ENCODE measurements at regions not wholly inside any gene's neighbourhood (a gene's known extent, or its start where the extent isn't known, plus 50 kb on each side); places are given as distances from the start of the nearest gene placed in this dataset.
A peak's percentile ranks its signal among the peaks of the same experiment; 100 is the strongest.

DNA sequence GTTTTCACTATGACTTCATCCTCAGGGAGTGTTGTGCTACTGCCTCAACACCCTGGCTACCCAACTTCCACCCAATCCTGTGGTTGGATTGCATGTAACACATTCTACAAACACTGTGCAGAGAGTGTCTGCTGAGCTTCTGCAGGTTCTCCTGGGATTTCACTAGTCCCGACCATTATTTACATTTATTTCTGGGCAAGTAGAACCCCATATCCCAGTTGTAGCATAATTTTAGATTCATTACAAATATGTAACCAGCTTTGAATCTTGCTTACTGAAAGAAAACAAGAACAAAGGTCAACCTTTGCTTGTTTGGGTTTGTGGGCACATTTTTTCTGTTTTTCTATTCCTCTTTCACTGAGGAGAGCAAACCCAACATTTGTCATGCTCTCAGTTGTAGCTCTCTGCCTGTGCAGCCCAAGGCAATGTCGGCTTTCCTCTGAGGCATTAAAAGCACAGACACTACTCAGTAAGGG lies 2036.1 kb upstream of the LRRTM1 start:
- ChIA-PET POLR2A (no interaction called here), CTCF (no interaction called here)
- TF ChIP-seq SMC3 (IDR thresholded peaks at IDR 0.05), result no peak
- no peak overlapping the region for H3K27ac ChIP-seq
- no peak overlapping the region for H3K4me3 ChIP-seq
- no peak for FAIRE-seq
- 0 out of 3 replicates have a peak, but pooled peaks cover 3% of the 10 kb centered on the region for H3K9me3 ChIP-seq
- ATAC-seq, result no peak
- no peaks in the 10 kb centered on the region for H3K4me1 ChIP-seq
- no peak overlapping the region for H3K4me2 ChIP-seq
- DNase-seq (ENCODE audit: low read depth in 1 of 2, low spot score in 1 of 2), result no peak
- WGBS (ENCODE audit: missing lambda C conversion rate), result 3% methylated on average over 2 of the region's 2 CpGs

DNA sequence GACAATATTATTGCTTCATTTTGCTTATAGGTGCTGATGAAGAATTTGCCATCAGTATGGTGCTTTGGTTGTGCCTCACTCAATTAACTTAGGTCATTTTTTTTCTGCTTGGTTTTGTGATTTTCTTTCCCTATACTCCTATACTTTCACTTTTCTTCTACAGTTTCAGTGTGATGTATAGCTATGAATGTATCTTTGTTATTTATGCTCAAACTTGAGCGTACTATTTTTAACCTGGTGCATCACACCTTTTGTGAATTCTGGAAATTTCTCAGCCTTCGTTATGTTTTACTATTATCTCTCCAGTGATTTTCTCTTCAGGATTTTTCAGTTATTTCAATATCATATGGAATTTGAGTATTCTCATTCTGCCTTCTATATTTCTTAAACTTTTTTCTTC lies 2035.3 kb upstream of the LRRTM1 start:
- Histone ChIP-seq H3K27ac (no peak overlapping the region), H3K4me2 (no peak overlapping the region), H3K4me1 (no peaks in the 10 kb centered on the region), H3K4me3 (no peak overlapping the region), H3K9me3 (0 out of 3 replicates have a peak, but pooled peaks cover 3% of the 10 kb centered on the region)
- ATAC-seq (no peak), FAIRE-seq (peak; percentile 13), DNase-seq (ENCODE audit: low read depth in 1 of 2, low spot score in 1 of 2) (no peak)
- ChIA-PET CTCF (no interaction called here), POLR2A (no interaction called here)
- TF ChIP-seq GATA3 (IDR thresholded peaks at IDR 0.05; ENCODE audit: borderline replicate concordance) (no peak), JUNB (IDR thresholded peaks at IDR 0.05) (no peak), ESRRA (IDR thresholded peaks at IDR 0.05; ENCODE audit: borderline replicate concordance, low read length) (no peak), MYC (IDR thresholded peaks at IDR 0.05; ENCODE audit: borderline replicate concordance, low read length) (no peak)
- 23% methylated on average over 2 of the region's 2 CpGs for WGBS (ENCODE audit: missing lambda C conversion rate)

DNA sequence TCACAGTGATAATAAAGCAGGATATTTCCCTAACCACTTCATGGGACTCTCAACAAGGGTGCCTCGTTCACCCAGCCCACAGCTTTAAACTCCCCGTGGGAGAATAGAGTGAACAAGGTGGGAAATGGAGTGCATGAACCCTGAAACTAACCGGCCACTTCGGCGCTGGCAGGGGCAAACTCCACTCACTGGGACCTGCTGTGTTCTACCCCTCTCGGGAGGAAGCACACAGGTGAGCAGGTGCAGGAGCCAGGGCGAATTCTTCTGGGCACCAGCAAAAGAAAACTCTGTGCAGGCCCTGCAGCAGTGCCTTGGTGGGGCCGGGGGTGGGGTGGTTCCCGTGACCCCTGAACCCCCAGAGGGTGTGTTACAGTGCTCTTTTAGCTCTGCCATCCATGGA lies 2029.1 kb upstream of the LRRTM1 start:
- H3K4me2 ChIP-seq, result no peak overlapping the region
- DNase-seq (ENCODE audit: low read depth in 1 of 2, low spot score in 1 of 2), result no peak
- H3K9me3 ChIP-seq, result 0 out of 3 replicates have a peak, but pooled peaks cover 4% of the 10 kb centered on the region
- no peak overlapping the region for H3K4me3 ChIP-seq
- TF ChIP-seq TFCP2L1 (CRISPR knock-in tag; IDR thresholded peaks at IDR 0.05), result no peak
- no peak for TF ChIP-seq HOXA7 (CRISPR knock-in tag; IDR thresholded peaks at IDR 0.05)
- no peak for TF ChIP-seq MYC (IDR thresholded peaks at IDR 0.05; ENCODE audit: borderline replicate concordance, low read length)
- no peak for TF ChIP-seq HOXB5 (CRISPR knock-in tag; IDR thresholded peaks at IDR 0.05)
- TF ChIP-seq, protein P1, sequence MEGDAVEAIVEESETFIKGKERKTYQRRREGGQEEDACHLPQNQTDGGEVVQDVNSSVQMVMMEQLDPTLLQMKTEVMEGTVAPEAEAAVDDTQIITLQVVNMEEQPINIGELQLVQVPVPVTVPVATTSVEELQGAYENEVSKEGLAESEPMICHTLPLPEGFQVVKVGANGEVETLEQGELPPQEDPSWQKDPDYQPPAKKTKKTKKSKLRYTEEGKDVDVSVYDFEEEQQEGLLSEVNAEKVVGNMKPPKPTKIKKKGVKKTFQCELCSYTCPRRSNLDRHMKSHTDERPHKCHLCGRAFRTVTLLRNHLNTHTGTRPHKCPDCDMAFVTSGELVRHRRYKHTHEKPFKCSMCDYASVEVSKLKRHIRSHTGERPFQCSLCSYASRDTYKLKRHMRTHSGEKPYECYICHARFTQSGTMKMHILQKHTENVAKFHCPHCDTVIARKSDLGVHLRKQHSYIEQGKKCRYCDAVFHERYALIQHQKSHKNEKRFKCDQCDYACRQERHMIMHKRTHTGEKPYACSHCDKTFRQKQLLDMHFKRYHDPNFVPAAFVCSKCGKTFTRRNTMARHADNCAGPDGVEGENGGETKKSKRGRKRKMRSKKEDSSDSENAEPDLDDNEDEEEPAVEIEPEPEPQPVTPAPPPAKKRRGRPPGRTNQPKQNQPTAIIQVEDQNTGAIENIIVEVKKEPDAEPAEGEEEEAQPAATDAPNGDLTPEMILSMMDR (IDR thresholded peaks at IDR 0.05), result no peak
- no peak for TF ChIP-seq RARB (CRISPR knock-in tag; IDR thresholded peaks at IDR 0.05)
- no peak for TF ChIP-seq HEYL (CRISPR knock-in tag; IDR thresholded peaks at IDR 0.05)
- TF ChIP-seq EHF (CRISPR knock-in tag; IDR thresholded peaks at IDR 0.05), result no peak
- no peak for TF ChIP-seq ZFP36 (IDR thresholded peaks at IDR 0.05; ENCODE audit: borderline replicate concordance, partially characterized antibody)
- TF ChIP-seq, protein P2, sequence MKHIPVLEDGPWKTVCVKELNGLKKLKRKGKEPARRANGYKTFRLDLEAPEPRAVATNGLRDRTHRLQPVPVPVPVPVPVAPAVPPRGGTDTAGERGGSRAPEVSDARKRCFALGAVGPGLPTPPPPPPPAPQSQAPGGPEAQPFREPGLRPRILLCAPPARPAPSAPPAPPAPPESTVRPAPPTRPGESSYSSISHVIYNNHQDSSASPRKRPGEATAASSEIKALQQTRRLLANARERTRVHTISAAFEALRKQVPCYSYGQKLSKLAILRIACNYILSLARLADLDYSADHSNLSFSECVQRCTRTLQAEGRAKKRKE (CRISPR knock-in tag; IDR thresholded peaks at IDR 0.05; ENCODE audit: low read depth), result no peak
- TF ChIP-seq MAZ (IDR thresholded peaks at IDR 0.05; ENCODE audit: borderline replicate concordance, low read depth, low read length), result no peak
- TF ChIP-seq CBX2 (IDR thresholded peaks at IDR 0.05; ENCODE audit: borderline replicate concordance, low read depth), result no peak
- no peak for TF ChIP-seq HOXB13 (CRISPR knock-in tag; IDR thresholded peaks at IDR 0.05; ENCODE audit: low read depth)
- no peak for TF ChIP-seq SMC3 (IDR thresholded peaks at IDR 0.05)
- FAIRE-seq, result no peak
- H3K27ac ChIP-seq, result no peak overlapping the region
- CTCF ChIA-PET, result no interaction called here
- 25% methylated on average over 9 of the region's 9 CpGs for WGBS (ENCODE audit: missing lambda C conversion rate)
- ATAC-seq, result no peak
- no peaks in the 10 kb centered on the region for H3K4me1 ChIP-seq
- POLR2A ChIA-PET, result no interaction called here

DNA sequence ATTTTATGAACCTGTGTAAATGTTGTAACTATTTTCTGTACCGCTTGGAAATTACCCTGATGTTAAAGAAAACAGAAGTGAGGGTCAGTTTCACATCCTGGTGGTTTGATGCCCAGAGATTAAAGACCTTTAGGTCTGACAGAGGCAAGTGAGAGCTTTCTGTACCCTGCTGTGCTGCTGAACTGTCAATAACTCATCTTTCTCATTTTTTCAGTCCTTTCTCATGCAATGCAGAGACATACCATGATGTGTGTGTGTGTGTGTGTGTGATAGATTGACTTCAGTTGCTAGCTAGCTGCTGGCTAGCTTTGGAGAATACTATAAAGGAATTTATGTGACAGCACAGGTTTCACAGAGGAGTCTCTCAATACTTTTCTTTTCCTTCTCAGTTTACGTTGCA lies 2025.6 kb upstream of the LRRTM1 start:
- Histone ChIP-seq H3K9me3 (0 out of 3 replicates have a peak, but pooled peaks cover 4% of the 10 kb centered on the region), H3K4me2 (no peak overlapping the region), H3K4me3 (no peak overlapping the region), H3K27ac (no peak overlapping the region), H3K4me1 (no peaks in the 10 kb centered on the region)
- ChIA-PET CTCF (no interaction called here), POLR2A (no interaction called here)
- ATAC-seq (no peak), FAIRE-seq (no peak), DNase-seq (ENCODE audit: low read depth in 1 of 2, low spot score in 1 of 2) (no peak)
- 37% methylated on average over 2 of the region's 2 CpGs for WGBS (ENCODE audit: missing lambda C conversion rate)
- TF ChIP-seq EHF (CRISPR knock-in tag; IDR thresholded peaks at IDR 0.05), result no peak
- no peak for TF ChIP-seq HEYL (CRISPR knock-in tag; IDR thresholded peaks at IDR 0.05)
- TF ChIP-seq POLR2A (IDR thresholded peaks at IDR 0.05; ENCODE audit: low read length), result no peak
- TF ChIP-seq, protein P3, sequence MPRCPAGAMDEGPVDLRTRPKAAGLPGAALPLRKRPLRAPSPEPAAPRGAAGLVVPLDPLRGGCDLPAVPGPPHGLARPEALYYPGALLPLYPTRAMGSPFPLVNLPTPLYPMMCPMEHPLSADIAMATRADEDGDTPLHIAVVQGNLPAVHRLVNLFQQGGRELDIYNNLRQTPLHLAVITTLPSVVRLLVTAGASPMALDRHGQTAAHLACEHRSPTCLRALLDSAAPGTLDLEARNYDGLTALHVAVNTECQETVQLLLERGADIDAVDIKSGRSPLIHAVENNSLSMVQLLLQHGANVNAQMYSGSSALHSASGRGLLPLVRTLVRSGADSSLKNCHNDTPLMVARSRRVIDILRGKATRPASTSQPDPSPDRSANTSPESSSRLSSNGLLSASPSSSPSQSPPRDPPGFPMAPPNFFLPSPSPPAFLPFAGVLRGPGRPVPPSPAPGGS (IDR thresholded peaks at IDR 0.05), result no peak
- TF ChIP-seq HOXB5 (CRISPR knock-in tag; IDR thresholded peaks at IDR 0.05), result no peak
- no peak for TF ChIP-seq MAFK (IDR thresholded peaks at IDR 0.05; ENCODE audit: partially characterized antibody)
- TF ChIP-seq FOSB (CRISPR knock-in tag; IDR thresholded peaks at IDR 0.05), result no peak
- TF ChIP-seq EHMT2 (IDR thresholded peaks at IDR 0.05; ENCODE audit: low read depth), result no peak
- no peak for TF ChIP-seq KDM1A (IDR thresholded peaks at IDR 0.05; ENCODE audit: low read depth)
- no peak for TF ChIP-seq NPAS2 (CRISPR knock-in tag; IDR thresholded peaks at IDR 0.05; ENCODE audit: borderline replicate concordance)
- no peak for TF ChIP-seq RARB (CRISPR knock-in tag; IDR thresholded peaks at IDR 0.05)
- TF ChIP-seq CBX8 (IDR thresholded peaks at IDR 0.05), result no peak
- TF ChIP-seq, protein P1 (IDR thresholded peaks at IDR 0.05), result no peak
- TF ChIP-seq PHF8 (IDR thresholded peaks at IDR 0.05; ENCODE audit: borderline replicate concordance, low read depth), result no peak
